ENCODE measurements at regions not wholly inside any gene's neighbourhood (a gene's known extent, or its start where the extent isn't known, plus 50 kb on each side); places are given as distances from the start of the nearest gene placed in this dataset.

GRCh38 chr20:2224368-2224639 is 71.5 kb upstream of the TGM3 start:
- TF ChIP-seq, protein P1, sequence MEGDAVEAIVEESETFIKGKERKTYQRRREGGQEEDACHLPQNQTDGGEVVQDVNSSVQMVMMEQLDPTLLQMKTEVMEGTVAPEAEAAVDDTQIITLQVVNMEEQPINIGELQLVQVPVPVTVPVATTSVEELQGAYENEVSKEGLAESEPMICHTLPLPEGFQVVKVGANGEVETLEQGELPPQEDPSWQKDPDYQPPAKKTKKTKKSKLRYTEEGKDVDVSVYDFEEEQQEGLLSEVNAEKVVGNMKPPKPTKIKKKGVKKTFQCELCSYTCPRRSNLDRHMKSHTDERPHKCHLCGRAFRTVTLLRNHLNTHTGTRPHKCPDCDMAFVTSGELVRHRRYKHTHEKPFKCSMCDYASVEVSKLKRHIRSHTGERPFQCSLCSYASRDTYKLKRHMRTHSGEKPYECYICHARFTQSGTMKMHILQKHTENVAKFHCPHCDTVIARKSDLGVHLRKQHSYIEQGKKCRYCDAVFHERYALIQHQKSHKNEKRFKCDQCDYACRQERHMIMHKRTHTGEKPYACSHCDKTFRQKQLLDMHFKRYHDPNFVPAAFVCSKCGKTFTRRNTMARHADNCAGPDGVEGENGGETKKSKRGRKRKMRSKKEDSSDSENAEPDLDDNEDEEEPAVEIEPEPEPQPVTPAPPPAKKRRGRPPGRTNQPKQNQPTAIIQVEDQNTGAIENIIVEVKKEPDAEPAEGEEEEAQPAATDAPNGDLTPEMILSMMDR (IDR thresholded peaks at IDR 0.05; ENCODE audit: insufficient read depth, low read depth, low read length) = no peak
- no peak for TF ChIP-seq EZH2 (IDR thresholded peaks at IDR 0.05; ENCODE audit: insufficient read depth, low read length)

Measured in astrocyte (in vitro differentiated cells and primary cell).